IPS-NIHi11 (cell line): ENCODE measurements at regions not wholly inside any gene's neighbourhood (a gene's known extent, or its start where the extent isn't known, plus 50 kb on each side); places are given as distances from the start of the nearest gene placed in this dataset.

Source experiments
- DNase-seq: peaks from one replicate; pipeline ENCODE4 v3.0.0; 2012; ENCODE audit warnings: mixed read lengths, low spot score

- DNase-seq, result no peak
Measured at GRCh38 chr4:63619771-63620170, 789.5 kb downstream of the TECRL start.

DNA sequence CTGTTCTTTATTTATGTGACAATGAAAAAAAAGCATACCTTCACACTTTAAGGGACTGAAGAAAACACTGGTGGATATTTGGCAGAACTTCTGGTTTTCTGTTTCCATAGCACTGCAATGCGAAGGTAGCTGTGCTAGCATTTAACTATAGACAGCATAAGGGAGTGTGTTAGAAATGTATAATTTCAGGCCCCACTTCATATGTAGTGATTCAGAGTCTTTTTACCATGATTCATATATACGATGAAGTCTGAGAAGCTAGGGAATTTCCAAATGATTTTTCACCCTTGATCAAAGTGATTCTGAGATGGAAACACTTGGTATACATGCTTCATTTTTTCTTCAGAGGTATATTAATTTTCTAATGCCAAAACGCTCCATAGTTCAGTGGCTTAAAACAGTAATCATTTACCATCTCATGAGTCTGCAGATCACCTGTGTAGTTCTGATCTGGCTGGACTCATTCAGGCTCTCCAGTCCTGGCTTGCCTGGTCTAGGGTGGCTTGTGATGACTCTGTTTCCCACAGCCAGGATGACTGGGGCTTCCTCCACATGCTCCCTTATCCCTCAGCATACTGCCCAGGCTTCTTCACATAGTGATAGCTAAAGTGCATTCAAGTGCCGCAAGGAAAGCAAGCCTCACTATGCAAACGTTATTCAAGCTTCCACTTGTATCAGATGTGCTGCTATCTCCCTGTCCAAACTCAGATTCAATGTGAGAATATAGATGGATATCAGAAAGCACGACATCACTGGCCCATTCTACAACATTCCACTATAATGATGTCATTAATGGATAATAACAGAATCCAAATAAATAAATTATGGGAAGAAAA is 790.1 kb downstream of the TECRL start:
- no peak for DNase-seq

GRCh38 chr4:63607169-63607872 is 801.9 kb downstream of the TECRL start:
- DNase-seq, result no peak

GRCh38 chr4:63589796-63590195 is 819.5 kb downstream of the TECRL start:
- DNase-seq, result peak; percentile 9

DNA sequence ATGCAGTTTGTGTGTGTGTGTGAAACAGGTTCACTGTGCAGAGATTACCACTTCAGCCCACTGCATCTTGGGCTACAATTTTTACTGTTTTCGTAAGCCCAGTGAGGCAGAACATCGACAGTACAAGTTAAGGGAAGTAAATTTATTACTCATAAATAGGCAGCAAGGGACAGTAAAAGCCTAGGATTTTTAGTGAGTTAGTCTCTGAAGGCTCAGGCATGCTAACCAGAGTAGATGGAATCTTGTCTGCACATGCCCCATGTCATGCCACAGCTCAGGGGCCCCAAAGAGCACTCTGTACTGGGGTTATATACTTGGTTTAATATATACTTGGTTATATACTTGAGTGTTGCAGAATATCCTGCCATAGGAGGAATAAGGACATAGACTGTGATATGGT is 825.7 kb downstream of the TECRL start:
- no peak for DNase-seq

DNA sequence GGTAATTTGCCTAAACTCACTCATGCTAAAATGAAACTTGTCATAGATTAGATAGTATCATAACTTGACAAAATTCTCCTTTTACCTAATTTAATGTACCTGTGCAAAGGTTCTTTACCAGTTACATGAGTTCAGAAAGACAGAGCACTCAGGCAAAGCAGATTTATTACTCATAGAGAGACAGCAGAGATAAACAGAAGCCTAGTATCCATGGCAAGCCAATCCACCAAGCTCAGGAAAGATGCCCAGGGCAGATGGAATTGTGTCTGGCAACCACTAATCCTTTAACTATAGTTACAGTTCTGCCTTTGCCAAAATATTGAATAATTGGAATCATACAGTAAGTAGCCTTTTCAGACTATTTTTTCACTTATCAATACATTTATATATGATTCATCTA is 826.2 kb downstream of the TECRL start:
- DNase-seq, result no peak

DNA sequence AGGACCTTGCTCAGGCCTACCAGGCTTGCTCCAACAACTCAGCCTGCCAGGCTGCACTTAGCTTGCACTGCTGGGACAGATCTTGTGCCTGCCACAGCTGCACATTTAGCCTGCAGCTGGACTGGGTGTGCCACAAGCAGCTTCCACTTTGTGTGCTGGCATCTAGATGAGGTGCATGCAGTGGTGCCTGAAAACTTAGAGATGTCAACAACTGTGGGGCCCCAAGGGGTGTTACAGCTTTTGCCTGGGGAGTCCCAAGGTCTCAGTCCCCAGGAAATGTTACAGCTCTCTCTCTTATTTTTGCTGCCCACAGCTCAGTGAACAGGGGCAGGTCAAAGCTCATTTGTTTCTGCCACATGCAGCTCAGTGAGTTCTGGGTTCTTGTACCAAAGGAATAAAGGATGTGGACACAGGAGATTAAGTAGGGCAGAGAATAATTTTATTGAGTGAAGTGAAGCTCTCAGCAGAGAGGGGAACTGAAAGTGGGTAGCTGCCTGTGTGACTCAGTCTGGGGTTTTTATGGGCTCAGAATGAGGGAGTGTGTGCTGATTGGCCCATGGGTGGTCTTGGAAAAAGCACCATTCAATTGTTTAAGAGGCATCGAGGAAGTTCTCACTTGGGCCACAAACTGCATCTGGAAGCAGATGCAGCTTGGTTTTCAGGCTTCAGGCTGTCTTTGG is 828.3 kb downstream of the TECRL start:
- DNase-seq, result no peak

DNA sequence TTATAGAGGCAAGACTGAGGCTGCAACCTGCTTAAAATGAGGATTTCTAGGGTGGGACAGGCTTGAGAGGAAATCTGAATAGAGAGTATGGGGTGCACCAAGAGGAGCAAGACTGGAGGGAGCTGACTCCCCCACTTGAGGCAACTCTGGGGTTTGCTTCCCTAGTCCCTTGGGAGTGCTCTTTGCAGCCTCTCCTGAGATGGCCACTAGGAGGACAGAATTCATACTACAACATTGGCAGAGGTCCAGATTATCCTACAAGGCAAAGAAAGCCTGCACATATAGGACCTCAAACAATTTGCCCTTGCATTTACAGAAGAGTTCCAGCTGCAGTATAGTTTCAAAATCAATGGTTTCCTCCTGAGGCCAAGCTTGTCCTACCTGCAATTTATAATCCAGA is 830.9 kb downstream of the TECRL start:
- DNase-seq, result no peak

- no peak for DNase-seq
Measured at GRCh38 chr4:63566658-63567057, 842.6 kb downstream of the TECRL start.

GRCh38 chr4:63563288-63564014 is 845.8 kb downstream of the TECRL start:
- no peak for DNase-seq

DNA sequence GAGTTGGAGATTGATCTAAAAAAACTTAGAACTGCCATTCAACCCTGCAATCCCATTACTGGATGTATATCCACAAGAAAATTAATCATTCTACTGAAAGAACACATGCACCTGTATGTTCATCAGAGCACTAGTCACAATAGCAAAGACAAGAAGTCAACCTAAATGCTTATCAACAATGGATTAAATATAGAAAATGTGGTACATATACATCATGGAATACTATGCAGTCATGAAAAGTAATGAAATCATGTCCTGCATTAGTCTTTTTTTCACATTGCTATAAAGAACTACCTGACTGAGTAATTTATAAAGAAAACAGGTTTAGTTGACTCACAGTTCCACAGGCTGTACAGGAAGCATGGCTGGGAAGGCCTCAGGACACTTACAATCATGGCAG is 850.5 kb downstream of the TECRL start:
- DNase-seq, result no peak

GRCh38 chr4:63556332-63556731 is 852.9 kb downstream of the TECRL start:
- no peak for DNase-seq

- no peak for DNase-seq
Measured at GRCh38 chr4:63553123-63553522, 856.1 kb downstream of the TECRL start.

DNA sequence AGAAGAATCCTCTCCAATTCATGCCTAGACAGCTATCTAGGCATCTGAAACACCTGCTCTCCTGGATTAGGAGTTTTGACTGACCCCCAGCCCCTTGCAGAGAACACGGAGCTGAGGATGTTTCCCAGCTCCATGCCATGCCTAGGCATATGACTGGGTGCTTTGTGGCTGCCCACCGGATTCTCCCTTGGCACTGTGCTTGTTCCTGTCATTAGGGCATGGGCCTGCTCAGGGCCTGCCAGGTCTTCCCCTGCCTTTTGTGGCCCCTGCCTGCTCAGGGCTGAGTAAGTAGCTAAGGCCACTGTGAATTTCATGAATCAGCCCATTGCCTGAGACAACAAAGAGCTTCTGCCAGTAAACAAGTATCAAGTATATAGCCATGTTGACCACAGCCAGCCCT is 867.4 kb downstream of the TECRL start:
- no peak for DNase-seq

DNA sequence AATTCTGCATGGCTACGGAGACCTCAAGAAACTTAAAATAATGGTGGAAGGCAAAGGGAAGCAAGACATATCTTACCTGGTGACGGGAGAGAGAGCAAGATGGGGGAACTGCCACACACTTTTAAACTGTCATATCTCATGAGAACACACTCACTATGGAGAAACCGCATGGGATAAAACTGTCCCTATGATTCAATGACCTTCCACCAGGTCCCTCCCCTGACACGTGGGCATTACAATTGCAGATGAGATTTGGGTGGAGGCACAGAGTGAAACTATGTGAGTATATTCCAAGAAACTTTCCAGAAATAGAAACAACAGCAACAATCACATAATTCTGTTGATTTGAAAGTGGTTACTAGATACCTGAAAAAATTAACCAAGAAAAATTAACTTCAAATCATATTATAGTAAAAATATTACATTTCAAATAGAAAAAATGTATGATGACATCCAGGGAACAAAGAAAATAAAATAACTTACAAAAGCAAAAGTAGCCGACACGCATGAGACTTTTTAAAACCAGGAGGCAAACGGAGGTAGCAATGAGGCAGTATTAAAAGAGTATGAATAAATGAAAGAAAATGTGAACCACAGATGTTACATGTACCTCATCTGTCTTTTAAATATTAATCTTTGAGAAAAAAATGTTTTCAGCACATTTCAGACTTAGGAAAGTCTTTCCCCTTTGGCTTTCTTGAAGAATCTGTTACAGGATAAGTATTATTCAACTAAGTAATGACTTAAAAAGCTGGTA is 879.5 kb downstream of the TECRL start:
- DNase-seq, result no peak

DNA sequence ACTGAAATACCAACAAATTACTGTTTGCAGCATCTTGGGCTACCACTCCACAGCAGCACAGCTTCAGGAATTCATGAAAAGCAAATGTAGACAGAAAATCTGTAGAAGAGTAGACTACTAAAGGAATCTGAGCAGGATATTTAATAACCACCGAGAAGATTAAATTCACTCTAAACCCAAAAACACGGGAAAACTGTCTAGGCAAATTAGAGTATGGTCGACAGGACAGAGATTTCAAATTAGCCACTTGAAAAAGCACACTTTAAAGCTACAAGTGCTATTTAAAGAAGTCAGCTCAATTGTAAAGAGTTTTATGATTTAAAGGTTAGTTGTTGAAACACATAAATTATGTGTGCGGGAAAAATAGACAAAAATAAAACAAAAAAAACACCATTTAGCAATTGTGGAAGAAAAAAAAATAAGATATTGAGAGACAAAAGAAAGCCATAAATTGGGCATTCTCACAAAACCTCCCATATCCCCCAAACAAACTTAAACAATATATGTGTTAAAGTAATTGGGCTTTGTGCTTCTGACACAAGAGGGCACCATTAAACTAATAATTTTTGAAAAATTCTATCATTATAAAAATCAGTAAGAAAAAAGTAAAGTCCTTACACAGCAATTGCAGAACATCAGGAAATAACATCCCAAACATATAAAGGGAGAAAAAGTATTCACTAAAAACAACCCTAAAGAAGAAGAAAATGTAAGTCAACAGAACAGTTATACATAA is 880.8 kb downstream of the TECRL start:
- DNase-seq, result peak; percentile 3

GRCh38 chr4:63526251-63526650 is 883.0 kb downstream of the TECRL start:
- no peak for DNase-seq

DNA sequence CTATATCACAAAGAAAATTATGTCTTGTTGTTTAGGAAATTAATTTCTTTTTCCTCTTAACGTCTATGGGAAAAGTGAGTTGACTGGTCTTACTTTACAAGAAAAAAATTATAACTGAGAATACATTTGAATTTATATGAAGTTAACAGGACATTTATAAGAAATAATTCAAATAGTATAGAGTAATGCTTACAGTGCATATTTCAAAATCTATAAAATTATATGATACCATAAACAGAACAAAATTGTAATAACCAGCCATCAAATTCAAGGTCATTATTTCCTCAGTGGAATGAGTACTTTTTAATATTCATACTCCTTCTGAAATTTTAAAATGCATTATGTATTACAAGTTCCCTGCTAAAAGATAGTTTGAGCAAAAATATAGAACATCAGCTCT is 884.5 kb downstream of the TECRL start:
- no peak for DNase-seq

DNA sequence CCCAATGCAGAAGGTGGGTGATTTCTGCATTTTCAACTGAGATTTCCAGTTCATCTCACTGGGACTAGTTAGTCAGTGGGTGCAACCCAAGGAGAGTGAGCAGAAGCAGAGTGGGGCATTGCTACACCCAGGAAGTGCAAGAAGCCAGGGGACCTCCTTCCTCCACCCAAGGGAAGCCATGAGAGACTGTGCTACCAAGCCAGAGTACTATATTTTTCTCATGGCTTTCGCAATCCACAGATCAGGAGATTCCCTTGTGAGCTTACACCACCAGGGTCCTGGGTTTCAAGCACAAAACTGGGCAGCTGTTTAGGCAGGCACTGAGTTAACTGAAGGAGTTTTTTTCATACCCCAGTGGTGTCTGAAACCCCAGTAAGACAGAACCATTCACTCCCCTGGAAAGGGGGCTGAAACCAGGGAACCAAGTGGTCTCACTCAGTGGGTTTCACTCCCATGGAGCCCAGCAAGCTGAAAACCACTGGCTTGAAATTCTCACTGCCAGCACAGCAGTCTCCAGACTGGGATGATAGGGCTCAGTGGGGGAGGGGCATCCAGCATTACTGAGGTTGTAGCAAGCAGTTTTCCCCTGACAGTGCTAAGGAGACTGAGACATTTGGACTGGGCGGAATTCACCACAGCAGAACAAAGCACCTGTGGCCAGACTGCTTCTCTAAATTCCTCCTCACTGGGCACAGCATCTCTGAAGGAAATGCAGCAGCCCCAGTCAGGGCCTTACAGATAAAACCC is 903.4 kb downstream of the TECRL start:
- DNase-seq, result peak; percentile 5

- no peak for DNase-seq
Measured at GRCh38 chr4:63493265-63493664, 916.0 kb downstream of the TECRL start.
